Keratinocyte (primary cell): ENCODE measurements at regions not wholly inside any gene's neighbourhood (a gene's known extent, or its start where the extent isn't known, plus 50 kb on each side); places are given as distances from the start of the nearest gene placed in this dataset.

Experiments
- DNase-seq: peaks from one replicate; pipeline ENCODE4 v3.0.0-alpha.2; 2011; ENCODE audit warnings: low read depth, missing footprints, low spot score
- FAIRE-seq: peaks from 2 replicates; lab custom pipeline; 2011; peaks lifted over from hg19 to GRCh38; lab: Jason Lieb, UNC
- H2AFZ ChIP-seq: 2 replicates; pipeline ENCODE4 v1.6.0; 2012; ENCODE audit warnings: low read length, control low read depth, inconsistent platforms; ENCODE audit not compliant: control insufficient read depth
- H3K27ac ChIP-seq: 2 replicates; pipeline ENCODE4 v1.5.1; 2011; ENCODE audit warnings: low read length; ENCODE audit not compliant: control insufficient read depth, insufficient read depth
- H3K27me3 ChIP-seq: 3 replicates; pipeline ENCODE4 v1.6.0; 2011; ENCODE audit warnings: low read length; ENCODE audit not compliant: control insufficient read depth, insufficient read depth; ENCODE audit errors: extremely low read depth
- H3K36me3 ChIP-seq, 2 experiments: 2 replicates in 1 of 2; 3 replicates in 1 of 2; pipeline ENCODE4 v1.5.1; 2011; ENCODE audit warnings: low read length in 2 of 2, mild to moderate bottlenecking in 1 of 2; ENCODE audit not compliant: control insufficient read depth in 2 of 2, insufficient read depth in 2 of 2; ENCODE audit errors: extremely low read depth in 1 of 2
- H3K4me1 ChIP-seq: 3 replicates; pipeline ENCODE4 v1.5.1; 2011; ENCODE audit warnings: low read length; ENCODE audit not compliant: control insufficient read depth, insufficient read depth; ENCODE audit errors: extremely low read depth
- H3K4me2 ChIP-seq: 3 replicates; pipeline ENCODE4 v1.6.0; 2011; ENCODE audit warnings: low read depth, low read length; ENCODE audit not compliant: control insufficient read depth, insufficient read depth; ENCODE audit errors: extremely low read depth
- H3K4me3 ChIP-seq, 3 experiments: fragments of 200-600 bp in 1 of 3; sonication (generic) in 1 of 3; 2 replicates in 2 of 3; 3 replicates in 1 of 3; pipeline ENCODE4 v1.5.1; 2011 to 2016; ENCODE audit warnings: low read length in 3 of 3, mild to moderate bottlenecking in 3 of 3, control low read depth in 2 of 3, inconsistent platforms in 1 of 3, low read depth in 1 of 3, mixed read lengths in 1 of 3, mixed run types in 1 of 3, moderate library complexity in 1 of 3; ENCODE audit not compliant: control insufficient read depth in 2 of 3, insufficient read depth in 2 of 3; ENCODE audit errors: extremely low read depth in 1 of 3
- H3K79me2 ChIP-seq: 2 replicates; pipeline ENCODE4 v1.6.0; 2012; ENCODE audit warnings: low read length; ENCODE audit not compliant: control insufficient read depth, insufficient read depth
- H3K9ac ChIP-seq: 3 replicates; pipeline ENCODE4 v1.6.0; 2011; ENCODE audit warnings: low read length; ENCODE audit not compliant: control insufficient read depth, insufficient read depth; ENCODE audit errors: extremely low read depth
- H3K9me1 ChIP-seq: 3 replicates; pipeline ENCODE4 v1.6.0; 2011; ENCODE audit warnings: low read length; ENCODE audit not compliant: control insufficient read depth, insufficient read depth; ENCODE audit errors: extremely low read depth
- H3K9me3 ChIP-seq: 2 replicates; pipeline ENCODE4 v1.5.1; 2012; ENCODE audit warnings: low read depth, low read length; ENCODE audit not compliant: control insufficient read depth
- H4K20me1 ChIP-seq: 3 replicates; pipeline ENCODE4 v1.6.0; 2011; ENCODE audit warnings: low read length; ENCODE audit not compliant: control insufficient read depth, insufficient read depth; ENCODE audit errors: extremely low read depth
- CTCF ChIP-seq, 3 experiments: IDR thresholded peaks in 1 of 3; conservative IDR thresholded peaks in 1 of 3; optimal IDR thresholded peaks in 1 of 3; 2 replicates in 2 of 3; 3 replicates in 1 of 3; pipeline versions ENCODE3 to v1.5.1; 2011; ENCODE audit warnings: low read length in 3 of 3, mild to moderate bottlenecking in 3 of 3, moderate library complexity in 2 of 3, control low read depth in 1 of 3, inconsistent platforms in 1 of 3; ENCODE audit not compliant: insufficient read depth in 2 of 3; ENCODE audit errors: extremely low read depth in 1 of 3
- EZH2 ChIP-seq: IDR thresholded peaks from one replicate; pipeline ENCODE4 v1.6.1; 2012; ENCODE audit warnings: inconsistent platforms, mild to moderate bottlenecking, low read length, moderate library complexity
- dilution Hi-C: fragments of 300-500 bp; cut with MboI; formaldehyde crosslinking; loops from one replicate; pipeline ENCODE4 v1.7.0; 2020; ENCODE audit warnings: low sequenced_read_pairs; ENCODE audit not compliant: extremely low pct_ligation_motif_present

DNA sequence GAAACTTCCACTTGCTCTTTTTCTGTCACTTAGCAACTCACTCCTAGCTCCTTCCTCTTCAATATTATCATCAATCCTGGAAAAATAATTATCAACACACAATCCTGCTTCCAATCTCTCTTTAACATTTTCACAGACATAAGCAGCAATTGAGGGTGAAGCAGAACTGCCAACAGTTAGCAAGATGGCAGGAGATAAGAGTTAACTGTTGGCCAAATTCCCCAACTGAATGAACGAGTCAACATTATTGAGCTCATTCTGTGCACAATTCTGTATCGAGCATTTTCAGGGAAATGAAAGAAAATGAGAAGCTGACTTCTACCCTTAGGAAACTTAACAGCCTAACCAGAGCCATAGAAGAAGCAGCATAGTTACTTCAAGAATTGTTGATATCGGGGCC lies 152.0 kb downstream of the KCNA5 start:
- no peak for FAIRE-seq
- Histone ChIP-seq H3K79me2 (no peaks in the 10 kb centered on the region), H3K9ac (no peak overlapping the region), H3K9me3 (no peaks in the 10 kb centered on the region), H2AFZ (no peak overlapping the region), H3K36me3 (no peaks in the 10 kb centered on the region), H4K20me1 (no peaks in the 10 kb centered on the region), H3K4me1 (peaks cover 9% of the 10 kb centered on the region), H3K27me3 (peaks cover 18% of the 10 kb centered on the region), H3K4me3 (no peak overlapping the region), H3K4me2 (no peak overlapping the region), H3K27ac (no peak overlapping the region), H3K9me1 (no peaks in the 10 kb centered on the region)
- TF ChIP-seq CTCF (optimal IDR thresholded peaks at IDR 0.05 in 1 of 3, IDR thresholded peaks at IDR 0.05 in 1 of 3, conservative IDR thresholded peaks at IDR 0.05 in 1 of 3; ENCODE audit: extremely low read depth in 1 of 3, insufficient read depth in 2 of 3, low read length in 3 of 3) (no peak), EZH2 (no peak)
- no peak for DNase-seq
- dilution Hi-C loops: no loop called here

- peak; percentile 36 for FAIRE-seq
- H3K36me3 ChIP-seq: no peaks in the 10 kb centered on the region
- TF ChIP-seq CTCF (optimal IDR thresholded peaks at IDR 0.05 in 1 of 3, IDR thresholded peaks at IDR 0.05 in 1 of 3, conservative IDR thresholded peaks at IDR 0.05 in 1 of 3; ENCODE audit: extremely low read depth in 1 of 3, insufficient read depth in 2 of 3, low read length in 3 of 3): no peak
- TF ChIP-seq EZH2: no peak
- no peaks in the 10 kb centered on the region for H4K20me1 ChIP-seq
- no peak overlapping the region for H2AFZ ChIP-seq
- no peak overlapping the region for H3K9ac ChIP-seq
- H3K9me1 ChIP-seq: no peaks in the 10 kb centered on the region
- dilution Hi-C loops: no loop called here
- peaks cover 9% of the 10 kb centered on the region for H3K4me1 ChIP-seq
- DNase-seq: no peak
- no peak overlapping the region for H3K27ac ChIP-seq
- no peaks in the 10 kb centered on the region for H3K79me2 ChIP-seq
- H3K9me3 ChIP-seq: no peaks in the 10 kb centered on the region
- H3K27me3 ChIP-seq: peaks cover 17% of the 10 kb centered on the region
- no peak overlapping the region for H3K4me2 ChIP-seq
- no peak overlapping the region for H3K4me3 ChIP-seq
These were observed 153.5 kb downstream of the KCNA5 start for GRCh38 chr12:5197131-5197530.
